Trophoblast cell (in vitro differentiated cells and primary cell): ENCODE measurements at regions not wholly inside any gene's neighbourhood (a gene's known extent, or its start where the extent isn't known, plus 50 kb on each side); places are given as distances from the start of the nearest gene placed in this dataset.

Experiments used
- DNase-seq, 2 donors: peaks; one replicate each; pipeline ENCODE4 v3.0.0-alpha.2; 2016
- H2AFZ ChIP-seq: 2 replicates; pipeline ENCODE4 v1.6.1; 2013; ENCODE audit warnings: low read length, moderate library complexity, mild to moderate bottlenecking; ENCODE audit not compliant: insufficient read depth, poor library complexity
- H2AK5ac ChIP-seq: 2 replicates; pipeline ENCODE4 v1.6.1; 2013; ENCODE audit warnings: mild to moderate bottlenecking, low read length
- H2BK120ac ChIP-seq: 2 replicates; pipeline ENCODE4 v1.6.1; 2013; ENCODE audit warnings: low read length, mild to moderate bottlenecking, moderate library complexity; ENCODE audit not compliant: insufficient read depth, poor library complexity
- H2BK12ac ChIP-seq: 2 replicates; pipeline ENCODE4 v1.6.1; 2013; ENCODE audit warnings: mild to moderate bottlenecking, low read length, moderate library complexity
- H2BK5ac ChIP-seq: 2 replicates; pipeline ENCODE4 v1.6.1; 2013; ENCODE audit warnings: low read length, low read depth, moderate library complexity, mild to moderate bottlenecking; ENCODE audit not compliant: poor library complexity
- H3K14ac ChIP-seq: 2 replicates; pipeline ENCODE4 v1.6.1; 2013; ENCODE audit warnings: mild to moderate bottlenecking, low read length
- H3K18ac ChIP-seq: 2 replicates; pipeline ENCODE4 v1.6.1; 2013; ENCODE audit warnings: mild to moderate bottlenecking, low read length
- H3K23ac ChIP-seq: 2 replicates; pipeline ENCODE4 v1.6.1; 2013; ENCODE audit warnings: low read length
- H3K27ac ChIP-seq: 2 replicates; pipeline ENCODE4 v1.5.1; 2013; ENCODE audit warnings: low read depth, mild to moderate bottlenecking, inconsistent platforms, low read length, moderate library complexity
- H3K27me3 ChIP-seq: 2 replicates; pipeline ENCODE4 v1.6.1; 2013; ENCODE audit warnings: inconsistent platforms, mild to moderate bottlenecking, low read length, moderate library complexity; ENCODE audit not compliant: insufficient read depth
- H3K36me3 ChIP-seq, 2 experiments: 1 replicate in 1 of 2; 2 replicates in 1 of 2; pipeline ENCODE4 v1.6.1; 2013; ENCODE audit warnings: low read length in 2 of 2, mild to moderate bottlenecking in 2 of 2, moderate library complexity in 1 of 2; ENCODE audit not compliant: insufficient read depth in 2 of 2, control insufficient read depth in 1 of 2
- H3K4ac ChIP-seq: 2 replicates; pipeline ENCODE4 v1.6.1; 2013; ENCODE audit warnings: low read depth, mild to moderate bottlenecking, low read length, moderate library complexity
- H3K4me1 ChIP-seq, 2 experiments: 1 replicate in 1 of 2; 2 replicates in 1 of 2; pipeline ENCODE4 v1.6.1; 2013; ENCODE audit warnings: low read length in 2 of 2, mild to moderate bottlenecking in 2 of 2, moderate library complexity in 1 of 2; ENCODE audit not compliant: insufficient read depth in 2 of 2, control insufficient read depth in 1 of 2
- H3K4me2 ChIP-seq: 2 replicates; pipeline ENCODE4 v1.6.1; 2013; ENCODE audit warnings: inconsistent platforms, mild to moderate bottlenecking, low read length, moderate library complexity
- H3K4me3 ChIP-seq: 2 replicates; pipeline ENCODE4 v1.5.1; 2013; ENCODE audit warnings: mild to moderate bottlenecking, low read depth, low read length, inconsistent platforms
- H3K79me1 ChIP-seq: one replicate; pipeline ENCODE4 v1.6.1; 2013; ENCODE audit warnings: low read length
- H3K79me2 ChIP-seq: 2 replicates; pipeline ENCODE4 v1.6.1; 2013; ENCODE audit warnings: low read length, mild to moderate bottlenecking; ENCODE audit not compliant: control insufficient read depth, insufficient read depth, poor library complexity
- H3K9ac ChIP-seq: 2 replicates; pipeline ENCODE4 v1.6.1; 2013; ENCODE audit warnings: mild to moderate bottlenecking, low read length
- H3K9me3 ChIP-seq: 2 replicates; pipeline ENCODE4 v1.6.1; 2013; ENCODE audit warnings: low read depth, mild to moderate bottlenecking, control low read depth, inconsistent platforms, low read length; ENCODE audit not compliant: insufficient read depth
- H4K12ac ChIP-seq: 2 replicates; pipeline ENCODE4 v1.6.1; 2013; ENCODE audit warnings: low read depth, mild to moderate bottlenecking, low read length, moderate library complexity
- H4K8ac ChIP-seq: 2 replicates; pipeline ENCODE4 v1.6.1; 2013; ENCODE audit warnings: low read depth, mild to moderate bottlenecking, low read length, moderate library complexity
- H4K91ac ChIP-seq: one replicate; pipeline ENCODE4 v1.6.1; 2013; ENCODE audit warnings: low read depth, mild to moderate bottlenecking, low read length, moderate library complexity
- WGBS: extraction: QIAGEN DNeasy Blood & Tissue Kit; methylation state at CpG from one replicate; pipeline ENCODE4 v1.1.7; 2013; ENCODE audit warnings: missing lambda C conversion rate; ENCODE audit not compliant: insufficient read length, insufficient coverage; ENCODE audit errors: extremely low coverage; 5-methylcytosine and 5-hydroxymethylcytosine counted together

- Histone ChIP-seq H3K4me2 (no peak overlapping the region), H3K18ac (no peak overlapping the region), H3K27ac (no peak overlapping the region)
These were observed 493.9 kb downstream of the CCDC171 start for GRCh38 chr9:16046713-16047112.

GRCh38 chr9:16048129-16048528 lies 495.3 kb downstream of the CCDC171 start:
- Histone ChIP-seq H3K4ac (no peak overlapping the region), H2BK5ac (no peak overlapping the region), H3K9me3 (peaks cover 4% of the 10 kb centered on the region), H2AK5ac (no peak overlapping the region), H3K18ac (no peak overlapping the region), H3K27ac (no peak overlapping the region), H3K4me3 (no peak overlapping the region), H3K9ac (no peak overlapping the region), H3K4me2 (no peak overlapping the region), H3K27me3 (no peaks in the 10 kb centered on the region), H2AFZ (no peak overlapping the region), H4K91ac (no peak overlapping the region), H3K79me1 (no peaks in the 10 kb centered on the region), H4K8ac (no peak overlapping the region), H3K79me2 (no peaks in the 10 kb centered on the region), H2BK12ac (no peak overlapping the region), H3K4me1 (peaks cover 3 to 4% of the 10 kb centered on the region in 2 experiments), H4K12ac (no peak overlapping the region), H3K14ac (no peak overlapping the region), H2BK120ac (no peak overlapping the region), H3K36me3 (no peaks in the 10 kb centered on the region), H3K23ac (no peak overlapping the region)
- no CpG with 5 or more reads among the region's 5 CpGs for WGBS
- DNase-seq: no peak

More at GRCh38 chr9:16046713-16047112, 493.9 kb downstream of the CCDC171 start:
- H4K12ac ChIP-seq: no peak overlapping the region
- no peak overlapping the region for H2BK120ac ChIP-seq
- H3K79me1 ChIP-seq: no peaks in the 10 kb centered on the region
- no peak overlapping the region for H3K9ac ChIP-seq
- H2AFZ ChIP-seq: no peak overlapping the region
- H4K8ac ChIP-seq: no peak overlapping the region
- H4K91ac ChIP-seq: no peak overlapping the region
- H3K9me3 ChIP-seq: peaks cover 4% of the 10 kb centered on the region
- WGBS: no CpG with 5 or more reads among the region's 5 CpGs
- H3K27me3 ChIP-seq: no peaks in the 10 kb centered on the region
- H3K23ac ChIP-seq: no peak overlapping the region
- H2BK5ac ChIP-seq: no peak overlapping the region
- H3K79me2 ChIP-seq: no peaks in the 10 kb centered on the region
- no peak overlapping the region for H3K14ac ChIP-seq
- H3K36me3 ChIP-seq: no peaks in the 10 kb centered on the region
- H2BK12ac ChIP-seq: no peak overlapping the region
- H3K4me3 ChIP-seq: no peak overlapping the region
- no peak overlapping the region for H3K4ac ChIP-seq
- H2AK5ac ChIP-seq: no peak overlapping the region
- no peak for DNase-seq
- H3K4me1 ChIP-seq: no peaks in the 10 kb centered on the region

- H4K12ac ChIP-seq: no peak overlapping the region
- no peak for DNase-seq
- H3K79me1 ChIP-seq: no peaks in the 10 kb centered on the region
- peaks cover 3 to 5% of the 10 kb centered on the region in 2 experiments for H3K4me1 ChIP-seq
- H3K36me3 ChIP-seq: no peaks in the 10 kb centered on the region
- no peak overlapping the region for H3K23ac ChIP-seq
- H3K4me2 ChIP-seq: no peak overlapping the region
- no CpG with 5 or more reads among the region's 5 CpGs for WGBS
- H3K4ac ChIP-seq: no peak overlapping the region
- no peaks in the 10 kb centered on the region for H3K27me3 ChIP-seq
- H2BK5ac ChIP-seq: no peak overlapping the region
- no peaks in the 10 kb centered on the region for H3K79me2 ChIP-seq
- no peak overlapping the region for H2AFZ ChIP-seq
- H3K4me3 ChIP-seq: no peak overlapping the region
- no peak overlapping the region for H2BK12ac ChIP-seq
- H3K9me3 ChIP-seq: peaks cover 2% of the 10 kb centered on the region
- no peak overlapping the region for H3K9ac ChIP-seq
- no peak overlapping the region for H3K14ac ChIP-seq
- H4K91ac ChIP-seq: no peak overlapping the region
- peak overlapping the region; percentile 10 for H3K27ac ChIP-seq
- no peak overlapping the region for H2AK5ac ChIP-seq
- no peak overlapping the region for H3K18ac ChIP-seq
- peak overlapping the region; percentile 18 for H4K8ac ChIP-seq
- H2BK120ac ChIP-seq: no peak overlapping the region
These were observed 499.3 kb downstream of the CCDC171 start for GRCh38 chr9:16052146-16052545.

GRCh38 chr9:16052757-16053530 lies 500.1 kb downstream of the CCDC171 start:
- H2BK5ac ChIP-seq: no peak overlapping the region
- no peak overlapping the region for H3K4me2 ChIP-seq
- H4K12ac ChIP-seq: no peak overlapping the region
- no peak overlapping the region for H3K27ac ChIP-seq
- H3K4me1 ChIP-seq: peaks cover 3 to 5% of the 10 kb centered on the region in 2 experiments
- H4K8ac ChIP-seq: no peak overlapping the region
- no peaks in the 10 kb centered on the region for H3K79me2 ChIP-seq
- H3K18ac ChIP-seq: no peak overlapping the region
- no peak overlapping the region for H2AK5ac ChIP-seq
- no peak overlapping the region for H2AFZ ChIP-seq
- peak overlapping the region; percentile 17 for H2BK120ac ChIP-seq
- no peak overlapping the region for H3K9ac ChIP-seq
- no peak overlapping the region for H2BK12ac ChIP-seq
- WGBS: 100% methylated on average over 1 of the region's 16 CpGs
- no peaks in the 10 kb centered on the region for H3K36me3 ChIP-seq
- no peak overlapping the region for H3K4ac ChIP-seq
- no peak overlapping the region for H4K91ac ChIP-seq
- H3K23ac ChIP-seq: no peak overlapping the region
- H3K79me1 ChIP-seq: no peaks in the 10 kb centered on the region
- no peak for DNase-seq
- H3K27me3 ChIP-seq: no peaks in the 10 kb centered on the region
- no peak overlapping the region for H3K14ac ChIP-seq
- no peak overlapping the region for H3K4me3 ChIP-seq
- no peaks in the 10 kb centered on the region for H3K9me3 ChIP-seq
